Activated T-cell treated with anti-CD3 and anti-CD28 coated beads, Interleukin-2, amount 50 U/mL, for 72 hours (primary cell): ENCODE measurements at regions not wholly inside any gene's neighbourhood (a gene's known extent, or its start where the extent isn't known, plus 50 kb on each side); places are given as distances from the start of the nearest gene placed in this dataset.

Source experiments
- ATAC-seq, 2 donors: fragments of 150-1000 bp; cut with Tn5 transposase; replicated peaks in 1 of 2; 2 replicates each; pipeline ENCODE4 v1.10.0; 2021; ENCODE audit warnings: moderate library complexity in 2 of 2, mild to moderate bottlenecking in 1 of 2
- DNase-seq, 2 donors: peaks; one replicate each; pipeline ENCODE4 v3.0.0; 2021 to 2022; ENCODE audit warnings: mixed read lengths in 1 of 2
- H3K27ac Mint-ChIP-seq: one replicate; pipeline ENCODE4 v1.8.0; 2022; ENCODE audit warnings: mild to moderate bottlenecking, moderate library complexity, mixed read lengths
- H3K27me3 Mint-ChIP-seq: one replicate; pipeline ENCODE4 v1.8.0; 2022; ENCODE audit warnings: low read depth, mixed read lengths
- H3K36me3 Mint-ChIP-seq, 2 donors: one replicate each; pipeline ENCODE4 v1.8.0; 2022; ENCODE audit warnings: mixed read lengths in 2 of 2, mild to moderate bottlenecking in 1 of 2; ENCODE audit not compliant: insufficient read depth in 2 of 2
- H3K4me1 Mint-ChIP-seq: one replicate; pipeline ENCODE4 v1.8.0; 2022; ENCODE audit warnings: low read depth, mixed read lengths
- H3K4me3 Mint-ChIP-seq, 2 donors: one replicate each; pipeline ENCODE4 v1.8.0; 2022; ENCODE audit warnings: mild to moderate bottlenecking in 2 of 2, mixed read lengths in 2 of 2, moderate library complexity in 2 of 2
- H3K9me3 Mint-ChIP-seq, 2 donors: one replicate each; pipeline ENCODE4 v1.8.0; 2022; ENCODE audit warnings: mixed read lengths in 2 of 2

DNA sequence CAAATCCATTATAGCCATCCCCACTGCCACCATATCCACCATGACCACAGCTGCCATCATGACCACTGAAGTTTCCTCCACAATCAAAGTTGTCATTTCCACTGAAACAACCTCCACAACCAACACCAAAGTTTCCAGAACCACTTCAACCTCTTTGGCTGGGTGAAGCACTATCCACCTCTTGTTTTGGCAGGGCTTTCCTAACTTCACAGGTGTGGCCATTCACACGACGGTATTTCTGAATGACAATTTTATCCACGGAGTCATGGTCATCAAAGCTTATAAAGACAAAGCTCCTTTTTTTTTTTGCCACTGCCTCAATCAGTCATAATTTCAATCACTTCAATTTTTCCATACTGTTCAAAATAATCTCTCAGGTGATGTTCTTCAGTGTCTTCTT, 89.8 kb upstream of the UGP2 start:
- Mint-ChIP-seq H3K9me3 (peaks cover 0 to 2% of the 10 kb centered on the region in 2 donors), H3K36me3 (peaks cover 1% of the 10 kb centered on the region in 2 donors), H3K4me3 (no peak overlapping the region), H3K27ac (no peak overlapping the region), H3K4me1 (no peaks in the 10 kb centered on the region), H3K27me3 (no peaks in the 10 kb centered on the region)
- DNase-seq, result no peak
- no peak for ATAC-seq

DNA sequence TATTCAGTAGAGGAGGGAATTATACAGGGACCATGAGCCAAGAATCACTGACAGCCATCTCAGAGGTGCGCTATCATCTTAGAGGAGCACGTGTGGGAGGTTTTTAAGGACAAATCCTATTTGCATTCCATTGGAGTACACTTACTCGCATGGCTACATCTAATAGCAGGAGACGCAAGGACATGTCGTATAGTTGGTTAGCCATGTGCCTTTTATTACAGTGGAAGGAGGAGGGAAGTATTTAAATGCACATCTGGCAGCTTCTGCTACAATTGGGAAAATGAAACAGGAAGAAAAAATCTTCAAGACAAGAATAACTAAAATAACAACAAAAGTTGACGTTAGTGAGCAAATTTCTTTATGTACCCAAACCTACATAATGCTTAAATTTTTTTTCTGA, 86.5 kb upstream of the UGP2 start:
- DNase-seq, result no peak
- H3K27ac Mint-ChIP-seq, result no peak overlapping the region
- no peaks in the 10 kb centered on the region for H3K36me3 Mint-ChIP-seq
- no peaks in the 10 kb centered on the region for H3K27me3 Mint-ChIP-seq
- H3K9me3 Mint-ChIP-seq, result no peaks in the 10 kb centered on the region
- no peak overlapping the region for H3K4me3 Mint-ChIP-seq
- no peaks in the 10 kb centered on the region for H3K4me1 Mint-ChIP-seq
- ATAC-seq, result no peak

DNA sequence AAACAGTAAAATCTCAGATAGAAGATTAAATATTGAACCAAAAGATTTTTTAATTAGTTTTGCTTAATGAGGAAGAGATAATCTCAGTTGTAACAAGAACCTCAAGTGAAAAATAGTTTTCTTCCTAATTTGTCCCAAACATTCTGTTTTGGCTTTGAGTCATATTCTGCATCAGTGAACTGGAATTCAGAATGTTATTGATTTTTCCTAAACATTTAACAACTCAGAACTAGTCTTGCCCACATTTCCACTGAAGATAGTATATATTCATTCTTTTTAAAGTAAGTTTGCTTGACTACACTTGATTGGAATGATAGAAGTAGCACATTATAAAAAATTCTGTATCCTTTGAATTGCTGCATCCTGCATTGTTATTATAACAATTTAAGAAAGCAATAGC, 85.7 kb upstream of the UGP2 start:
- no peaks in the 10 kb centered on the region for H3K4me1 Mint-ChIP-seq
- no peak overlapping the region for H3K4me3 Mint-ChIP-seq
- no peaks in the 10 kb centered on the region for H3K9me3 Mint-ChIP-seq
- ATAC-seq (no peak), DNase-seq (no peak)
- no peaks in the 10 kb centered on the region for H3K27me3 Mint-ChIP-seq
- no peaks in the 10 kb centered on the region for H3K36me3 Mint-ChIP-seq
- H3K27ac Mint-ChIP-seq, result no peak overlapping the region

GRCh38 chr2:63763391-63763941, 78.2 kb upstream of the UGP2 start:
- ATAC-seq (no peak), DNase-seq (no peak)
- Mint-ChIP-seq H3K4me1 (no peaks in the 10 kb centered on the region), H3K27me3 (no peaks in the 10 kb centered on the region), H3K4me3 (no peak overlapping the region), H3K27ac (no peak overlapping the region), H3K36me3 (peaks cover 0 to 7% of the 10 kb centered on the region in 2 donors), H3K9me3 (peaks cover 0 to 2% of the 10 kb centered on the region in 2 donors)

GRCh38 chr2:63764630-63765029, 77.1 kb upstream of the UGP2 start:
- H3K4me1 Mint-ChIP-seq, result no peaks in the 10 kb centered on the region
- H3K27me3 Mint-ChIP-seq, result no peaks in the 10 kb centered on the region

DNA sequence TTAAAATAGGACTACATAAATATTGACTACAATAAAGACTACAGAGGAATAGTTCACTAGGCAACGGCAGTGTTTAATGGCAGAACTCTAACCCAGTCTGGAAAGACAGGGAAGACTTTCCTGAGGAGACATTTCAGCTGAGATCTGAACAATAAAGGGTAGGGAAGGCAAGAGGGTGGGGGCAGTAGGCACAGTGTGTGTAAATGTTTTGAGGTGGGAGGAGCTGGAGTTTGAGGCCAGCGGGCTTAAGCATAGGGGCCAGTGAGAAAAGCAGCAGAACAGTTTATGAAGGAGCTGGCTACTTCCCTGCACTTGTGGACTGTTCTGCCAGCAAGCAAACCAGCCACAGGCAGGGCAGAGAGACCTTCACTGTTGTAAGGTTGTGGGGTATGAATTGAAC, 76.6 kb upstream of the UGP2 start:
- Mint-ChIP-seq H3K4me1 (no peaks in the 10 kb centered on the region), H3K4me3 (no peak overlapping the region), H3K27ac (no peak overlapping the region), H3K9me3 (peaks cover 0 to 2% of the 10 kb centered on the region in 2 donors), H3K27me3 (no peaks in the 10 kb centered on the region), H3K36me3 (peaks cover 0 to 9% of the 10 kb centered on the region in 2 donors)
- ATAC-seq (no peak), DNase-seq (no peak)

More at GRCh38 chr2:63764630-63765029, 77.1 kb upstream of the UGP2 start:
- peaks cover 0 to 2% of the 10 kb centered on the region in 2 donors for H3K9me3 Mint-ChIP-seq
- H3K4me3 Mint-ChIP-seq, result no peak overlapping the region
- H3K27ac Mint-ChIP-seq, result no peak overlapping the region
- H3K36me3 Mint-ChIP-seq, result peaks cover 0 to 9% of the 10 kb centered on the region in 2 donors
- DNase-seq, result no peak
- ATAC-seq, result no peak

DNA sequence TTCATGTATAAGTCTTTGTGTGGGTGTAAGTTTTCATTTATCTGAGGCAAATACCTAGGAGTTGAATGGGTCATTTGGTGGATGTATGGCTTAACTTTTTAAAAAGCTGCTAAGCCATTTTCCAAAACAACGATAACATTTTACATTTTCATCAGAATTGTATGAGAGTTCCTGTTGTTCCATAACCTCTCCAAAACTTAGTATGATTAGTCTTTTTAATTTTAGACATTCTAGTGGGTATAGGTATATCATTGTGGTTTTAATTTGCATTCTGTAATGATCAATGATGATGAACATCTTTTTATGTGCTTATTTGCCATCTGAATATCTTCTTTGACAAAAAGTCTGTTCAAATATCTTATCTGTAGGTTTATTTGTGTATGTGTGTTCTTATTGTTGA, 74.4 kb upstream of the UGP2 start:
- no peaks in the 10 kb centered on the region for H3K4me1 Mint-ChIP-seq
- no peak for ATAC-seq
- no peak overlapping the region for H3K27ac Mint-ChIP-seq
- H3K9me3 Mint-ChIP-seq, result peaks cover 0 to 2% of the 10 kb centered on the region in 2 donors
- no peak for DNase-seq
- peaks cover 0 to 9% of the 10 kb centered on the region in 2 donors for H3K36me3 Mint-ChIP-seq
- no peaks in the 10 kb centered on the region for H3K27me3 Mint-ChIP-seq
- H3K4me3 Mint-ChIP-seq, result no peak overlapping the region

- Mint-ChIP-seq H3K4me1 (no peaks in the 10 kb centered on the region), H3K4me3 (no peak overlapping the region), H3K36me3 (peaks cover 0 to 9% of the 10 kb centered on the region in 2 donors), H3K9me3 (peaks cover 0 to 2% of the 10 kb centered on the region in 2 donors), H3K27me3 (no peaks in the 10 kb centered on the region), H3K27ac (no peak overlapping the region)
- DNase-seq, result no peak
- ATAC-seq, result no peak
Observed at GRCh38 chr2:63768051-63768450, 73.6 kb upstream of the UGP2 start.

- ATAC-seq (no peak), DNase-seq (no peak)
- Mint-ChIP-seq H3K27ac (no peak overlapping the region), H3K4me3 (no peak overlapping the region), H3K9me3 (peaks cover 0 to 2% of the 10 kb centered on the region in 2 donors), H3K27me3 (no peaks in the 10 kb centered on the region), H3K36me3 (peaks cover 0 to 9% of the 10 kb centered on the region in 2 donors), H3K4me1 (no peaks in the 10 kb centered on the region)
Observed at GRCh38 chr2:63769915-63770314, 71.8 kb upstream of the UGP2 start.

DNA sequence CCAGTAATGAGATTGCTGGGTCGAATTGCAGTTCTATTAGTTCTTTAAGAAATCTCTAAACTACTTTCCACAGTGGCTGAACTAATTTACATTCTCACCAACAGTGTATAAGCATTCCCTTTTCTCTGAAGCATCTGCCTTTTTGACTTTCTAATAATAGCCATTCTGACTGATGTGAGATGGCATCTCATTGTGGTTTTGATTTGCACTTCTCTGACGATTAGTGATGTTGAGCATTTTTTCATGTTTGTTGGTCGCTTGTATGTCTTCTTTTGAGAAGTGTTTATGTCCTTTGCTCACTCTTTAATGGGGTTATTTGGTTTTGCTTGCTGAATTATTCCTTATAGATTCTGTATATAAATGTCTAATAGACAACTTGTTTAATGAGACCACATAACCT, 69.6 kb upstream of the UGP2 start:
- Mint-ChIP-seq H3K4me3 (no peak overlapping the region), H3K4me1 (no peaks in the 10 kb centered on the region)
- DNase-seq, result no peak

GRCh38 chr2:63775191-63775590, 66.5 kb upstream of the UGP2 start:
- Mint-ChIP-seq H3K36me3 (no peaks in the 10 kb centered on the region), H3K27me3 (no peaks in the 10 kb centered on the region), H3K4me3 (no peak overlapping the region), H3K9me3 (peaks cover 2 to 4% of the 10 kb centered on the region in 2 donors), H3K4me1 (no peaks in the 10 kb centered on the region), H3K27ac (no peak overlapping the region)
- no peak for ATAC-seq
- DNase-seq, result no peak

More for the DNA sequence above, 69.6 kb upstream of the UGP2 start:
- Mint-ChIP-seq H3K27me3 (no peaks in the 10 kb centered on the region), H3K27ac (no peak overlapping the region), H3K9me3 (peaks cover 2 to 4% of the 10 kb centered on the region in 2 donors), H3K36me3 (peaks cover 0 to 5% of the 10 kb centered on the region in 2 donors)
- no peak for ATAC-seq

DNA sequence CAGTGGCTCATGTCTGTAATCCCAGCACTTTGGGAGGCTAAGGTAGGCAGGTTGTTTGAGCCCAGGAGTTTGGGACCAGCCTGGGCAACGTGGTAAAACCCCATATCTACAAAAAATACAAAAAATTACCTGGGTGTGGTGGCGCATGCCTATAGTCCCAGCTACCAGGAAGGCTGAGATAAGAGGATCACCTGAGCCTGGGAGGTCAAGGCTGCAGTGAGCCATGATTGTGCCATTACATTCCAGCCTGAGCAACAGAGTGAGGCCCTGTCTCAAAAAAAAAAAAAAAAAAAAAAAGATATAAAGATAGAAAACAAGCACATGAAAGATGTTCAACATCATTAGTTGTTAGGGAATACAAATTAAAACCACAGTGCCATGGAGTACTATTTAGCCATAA, 65.3 kb upstream of the UGP2 start:
- Mint-ChIP-seq H3K4me3 (no peak overlapping the region), H3K4me1 (no peaks in the 10 kb centered on the region), H3K27ac (no peak overlapping the region), H3K36me3 (no peaks in the 10 kb centered on the region), H3K27me3 (no peaks in the 10 kb centered on the region), H3K9me3 (peaks cover 2 to 4% of the 10 kb centered on the region in 2 donors)
- no peak for ATAC-seq
- DNase-seq, result no peak

DNA sequence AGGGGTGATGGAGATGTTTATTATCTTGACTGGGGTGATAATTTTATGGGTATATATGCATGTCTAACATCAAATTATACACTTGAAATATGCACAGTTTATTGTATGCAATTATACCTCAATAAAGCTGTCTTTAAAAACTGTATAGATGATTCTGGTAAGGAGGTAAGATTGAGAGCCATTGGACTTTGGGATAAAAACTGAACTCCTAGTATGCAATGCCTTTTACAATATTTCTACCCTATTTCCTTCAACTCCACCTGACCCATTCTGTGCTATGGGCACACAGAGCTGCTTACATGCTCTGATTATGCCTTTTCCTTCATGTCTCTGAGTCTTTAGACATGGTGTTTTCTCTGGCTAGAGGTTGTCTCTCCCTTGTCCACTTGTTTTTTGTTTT, 63.9 kb upstream of the UGP2 start:
- Mint-ChIP-seq H3K27ac (no peak overlapping the region), H3K4me3 (no peak overlapping the region), H3K9me3 (peaks cover 2 to 4% of the 10 kb centered on the region in 2 donors), H3K4me1 (no peaks in the 10 kb centered on the region), H3K27me3 (no peaks in the 10 kb centered on the region), H3K36me3 (no peaks in the 10 kb centered on the region)
- DNase-seq (no peak), ATAC-seq (no peak)

GRCh38 chr2:63778391-63778790, 63.3 kb upstream of the UGP2 start:
- no peak for ATAC-seq
- H3K4me1 Mint-ChIP-seq, result no peaks in the 10 kb centered on the region
- H3K27ac Mint-ChIP-seq, result no peak overlapping the region
- H3K4me3 Mint-ChIP-seq, result no peak overlapping the region
- peaks cover 2 to 4% of the 10 kb centered on the region in 2 donors for H3K9me3 Mint-ChIP-seq
- no peaks in the 10 kb centered on the region for H3K36me3 Mint-ChIP-seq
- H3K27me3 Mint-ChIP-seq, result no peaks in the 10 kb centered on the region
- no peak for DNase-seq
